ENCODE measurements at regions not wholly inside any gene's neighbourhood (a gene's known extent, or its start where the extent isn't known, plus 50 kb on each side); places are given as distances from the start of the nearest gene placed in this dataset.
"Not testable (repeated sequence)": the region's sequence is repeated elsewhere in the genome, so short reads cannot be mapped to it uniquely, and the experiment has no call there.

DNA sequence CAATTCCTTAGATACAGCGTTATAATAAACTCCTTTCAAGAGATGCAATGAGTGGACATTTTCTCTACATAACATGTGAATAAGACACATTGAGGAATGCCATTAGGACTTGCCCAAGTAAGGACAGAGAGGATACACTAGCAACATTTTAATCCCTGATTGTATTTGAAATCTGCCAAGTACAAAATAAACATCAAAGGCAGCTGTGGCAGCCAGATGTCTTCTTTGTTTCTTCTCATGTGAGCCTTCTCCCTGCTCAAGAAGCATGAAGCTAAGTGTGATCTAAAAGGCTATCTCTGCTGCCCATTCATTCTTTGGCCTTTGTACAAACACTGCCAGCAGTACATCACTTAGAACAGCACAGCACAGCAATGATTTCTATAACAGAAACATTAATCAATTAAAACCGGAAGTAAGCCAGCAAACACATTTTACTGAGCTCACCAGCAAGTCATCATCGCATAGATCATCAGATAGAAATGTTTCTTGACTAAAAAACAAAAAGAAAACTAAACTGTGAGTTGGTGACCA, 364.0 kb downstream of the CNTN6 start:
- DNase-seq, result no peak

DNA sequence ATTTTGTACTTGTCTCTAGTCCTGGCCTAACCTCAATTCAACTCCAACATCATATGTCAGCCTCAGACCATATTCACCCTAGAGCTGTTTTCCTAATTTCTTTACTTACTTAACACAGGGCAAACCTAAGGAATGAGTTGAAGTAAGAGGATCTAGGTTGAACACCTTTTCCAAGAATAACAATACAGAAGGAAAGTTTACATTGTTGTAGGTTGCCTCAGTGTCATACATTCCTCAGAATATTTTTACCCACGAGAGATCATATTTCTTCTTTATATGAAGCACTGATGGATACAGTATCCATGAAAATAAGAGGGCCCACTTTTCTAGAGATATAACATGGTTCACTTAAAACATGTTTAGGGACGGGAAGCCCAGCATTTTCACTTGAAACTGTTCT, 369.5 kb downstream of the CNTN6 start:
- DNase-seq, result no peak

DNA sequence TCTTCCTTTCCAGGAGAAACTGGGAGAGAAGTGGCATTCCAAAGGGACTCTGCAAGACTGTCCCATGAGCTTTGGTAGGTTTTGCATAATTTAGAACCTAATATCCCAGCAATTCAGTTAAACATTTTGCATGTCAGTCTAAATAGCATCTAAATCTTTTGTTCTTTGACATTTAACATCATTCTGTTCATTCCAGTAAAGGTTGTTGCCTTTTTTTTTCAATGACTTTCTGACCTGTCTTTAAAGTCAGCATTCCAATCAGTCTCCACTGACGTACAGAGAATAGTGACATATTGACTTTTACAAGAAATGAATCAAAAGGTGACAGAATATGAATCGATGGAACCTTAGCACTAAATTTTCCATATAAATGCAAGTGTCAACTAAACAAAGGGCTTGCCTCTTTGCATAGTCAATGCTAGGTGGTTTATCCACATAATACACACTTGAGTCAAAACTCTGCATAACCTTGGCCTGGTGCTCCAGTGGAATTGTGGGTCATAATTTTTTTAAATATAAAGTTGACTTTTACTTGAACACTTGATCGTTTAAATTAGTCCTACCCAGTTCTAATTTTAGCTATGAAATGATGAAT, 370.1 kb downstream of the CNTN6 start:
- no peak for DNase-seq

DNA sequence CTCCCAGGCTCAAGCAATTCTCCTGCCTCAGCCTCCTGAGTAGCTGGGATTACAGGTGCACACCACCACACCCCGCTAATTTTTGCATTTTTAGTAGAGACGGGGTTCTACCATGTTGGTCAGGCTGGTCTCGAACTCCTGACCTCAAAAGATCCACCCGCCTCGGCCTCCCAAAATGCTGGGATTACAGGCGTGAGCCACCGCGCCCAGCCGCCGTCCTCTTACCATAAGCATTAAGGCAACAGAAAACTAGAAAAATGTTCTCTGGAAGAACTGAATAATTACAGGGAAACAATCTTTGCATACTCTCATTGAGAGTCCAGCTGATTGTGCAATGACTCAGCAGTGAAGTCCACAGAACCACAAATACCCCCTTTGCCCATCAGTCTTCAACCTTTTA, 372.3 kb downstream of the CNTN6 start:
- not testable (repeated sequence) for DNase-seq

DNA sequence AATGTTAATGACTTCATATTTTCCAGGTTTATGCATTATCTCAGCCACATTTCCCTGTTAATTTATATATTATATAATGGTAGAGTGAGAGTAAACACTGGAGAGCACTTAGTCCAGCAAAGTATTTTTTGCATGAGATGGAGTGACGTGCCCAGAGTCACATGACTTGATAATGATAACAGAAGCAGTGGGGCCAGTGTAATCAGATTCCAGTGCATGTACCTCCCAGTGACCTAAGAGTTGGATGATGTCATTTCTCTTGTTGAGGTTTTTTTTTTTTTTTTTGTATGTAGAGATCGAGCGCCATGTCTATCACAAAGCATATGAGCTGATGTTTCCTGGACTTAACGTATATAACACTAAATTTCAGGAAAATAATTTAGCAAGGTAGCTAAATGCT, 375.3 kb downstream of the CNTN6 start:
- DNase-seq, result no peak

DNA sequence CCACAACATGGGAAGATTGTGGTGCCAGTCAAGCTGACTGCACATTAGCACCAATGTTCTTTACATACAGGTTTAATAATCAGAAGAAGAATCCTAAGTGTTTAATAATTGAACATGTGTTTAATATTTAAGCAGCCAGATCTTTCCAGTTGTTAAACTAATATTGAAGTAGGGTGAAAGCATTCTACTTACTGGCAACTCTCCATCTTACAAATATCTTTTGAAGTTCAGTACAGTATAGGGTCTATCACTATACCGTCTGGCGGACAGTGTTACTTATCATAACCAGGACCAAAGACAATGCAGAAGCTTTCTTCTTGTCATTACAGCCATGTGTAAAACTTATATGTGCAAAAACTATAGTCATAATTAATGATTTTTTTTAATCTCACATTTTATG, 376.4 kb downstream of the CNTN6 start:
- no peak for DNase-seq

DNA sequence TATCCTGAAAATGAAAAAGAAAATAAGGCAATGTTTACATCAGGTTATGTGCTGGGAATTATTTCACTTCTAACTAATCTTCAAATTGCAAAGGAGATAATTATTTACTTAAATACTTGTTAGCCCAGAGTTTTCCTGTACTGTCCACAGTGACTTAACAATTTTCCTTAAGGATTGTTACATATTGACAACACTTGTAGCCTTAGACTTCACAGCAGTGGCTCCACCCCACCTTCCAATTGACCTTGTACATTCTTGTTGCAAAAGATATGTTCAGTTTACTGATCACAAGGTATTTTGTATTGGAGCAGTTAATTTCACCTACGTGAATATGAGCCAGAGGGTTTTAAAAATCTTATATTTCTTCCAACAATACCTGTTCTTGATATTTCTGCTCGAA, 376.9 kb downstream of the CNTN6 start:
- no peak for DNase-seq

DNA sequence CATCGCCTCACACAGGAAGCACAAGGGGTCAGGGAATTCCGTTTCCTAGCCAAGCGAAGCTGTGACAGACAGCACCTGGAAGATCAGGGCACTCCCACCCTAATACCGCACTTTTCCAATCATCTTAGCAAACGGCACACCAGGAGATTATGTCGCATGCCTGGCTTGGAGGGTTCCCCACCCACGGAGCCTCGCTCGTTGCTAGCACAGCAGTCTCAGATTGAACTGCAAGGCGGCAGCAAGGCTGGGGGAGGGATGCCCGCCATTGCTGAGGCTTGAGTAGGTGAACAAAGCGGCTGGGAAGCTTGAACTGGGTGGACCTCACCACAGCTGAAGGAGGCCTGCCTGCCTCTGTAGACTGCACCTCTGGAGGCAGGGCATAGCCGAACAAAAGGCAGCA, 384.8 kb downstream of the CNTN6 start:
- DNase-seq, result no peak

DNA sequence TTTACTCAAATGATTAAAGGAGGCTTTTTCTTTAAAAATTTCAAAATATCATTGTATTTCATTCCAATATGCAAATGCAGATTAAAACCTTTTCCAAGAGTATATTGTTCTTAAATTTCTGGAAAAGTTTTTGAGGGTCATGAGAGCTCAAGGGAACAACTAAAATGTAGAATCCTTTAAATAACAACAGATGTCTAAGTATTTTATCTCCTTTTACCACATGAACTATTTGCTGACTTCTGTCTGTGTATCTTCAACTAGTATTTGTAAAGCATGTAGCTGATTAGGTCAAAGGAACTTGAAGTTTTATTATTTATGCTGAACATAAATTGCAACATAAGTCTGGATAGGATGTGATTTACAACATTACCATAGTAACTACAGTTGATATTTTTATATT, 402.6 kb downstream of the CNTN6 start:
- DNase-seq, result peak; percentile 22

DNA sequence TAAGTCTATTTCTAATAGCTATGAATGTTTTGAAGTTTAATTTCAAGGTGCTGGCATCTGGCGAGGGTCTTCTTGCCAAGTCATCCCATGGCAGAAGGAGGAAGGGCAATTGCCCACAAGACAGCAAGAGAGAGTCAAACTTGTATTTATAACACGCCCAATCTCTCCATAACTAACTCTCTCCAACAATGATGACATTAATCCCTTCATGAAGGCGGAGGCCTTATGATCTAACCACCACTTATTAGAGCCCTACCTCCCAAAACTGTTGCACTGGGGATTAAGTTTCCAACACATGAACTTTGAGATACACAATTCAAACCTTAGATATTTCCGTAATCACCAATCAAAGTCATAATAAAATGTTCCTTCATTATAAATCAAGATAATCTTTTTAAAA, 406.9 kb downstream of the CNTN6 start:
- DNase-seq, result no peak

DNA sequence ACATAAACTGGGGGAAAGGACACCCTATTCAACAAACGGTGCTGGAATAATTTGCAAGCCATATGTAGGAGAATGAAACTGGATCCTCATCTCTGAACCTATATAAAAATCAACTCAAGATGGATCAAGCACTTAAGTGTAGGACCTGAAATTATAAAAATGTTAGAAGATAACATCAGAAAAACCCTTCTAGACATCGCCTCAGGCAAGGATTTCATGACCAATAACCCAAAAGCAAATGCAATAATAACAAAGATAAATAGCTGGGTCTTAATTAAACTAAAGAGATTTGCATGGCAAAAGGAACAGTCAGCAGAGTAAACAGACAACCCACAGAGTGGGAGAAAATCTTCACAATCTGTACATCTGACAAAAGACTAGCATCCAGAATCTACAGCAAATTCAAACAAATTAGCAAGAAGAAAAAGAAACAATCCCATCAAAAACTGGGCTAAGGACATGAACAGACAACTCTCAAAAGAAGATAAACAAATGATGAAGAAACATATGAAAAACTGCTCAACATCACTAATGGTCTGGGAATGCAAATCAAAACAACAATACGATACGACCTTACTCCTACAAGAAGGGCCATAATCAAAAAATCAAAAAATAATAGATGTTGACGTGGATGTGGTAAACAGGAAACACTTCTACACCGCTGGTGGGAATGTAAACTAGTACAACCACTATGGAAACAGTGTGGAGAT, 408.7 kb downstream of the CNTN6 start:
- DNase-seq, result no peak

DNA sequence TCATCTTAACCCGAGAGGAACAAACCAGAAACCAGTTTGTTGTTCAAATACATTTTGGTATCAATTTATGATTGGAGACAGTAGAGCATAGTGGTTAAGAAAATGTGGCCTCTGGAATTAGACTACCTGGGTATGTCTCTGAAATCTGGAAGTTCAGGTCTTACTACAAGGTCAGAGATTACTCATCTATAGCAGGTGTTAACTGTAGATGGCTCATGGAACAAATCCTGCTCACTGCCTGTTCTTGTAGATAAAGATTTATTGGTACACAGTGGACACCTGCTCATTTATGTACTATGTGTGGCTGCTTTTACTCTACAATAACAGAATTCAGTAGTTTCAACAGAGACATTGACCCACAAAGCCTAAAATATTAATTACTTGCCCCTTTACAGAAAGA, 413.3 kb downstream of the CNTN6 start:
- DNase-seq, result no peak

DNA sequence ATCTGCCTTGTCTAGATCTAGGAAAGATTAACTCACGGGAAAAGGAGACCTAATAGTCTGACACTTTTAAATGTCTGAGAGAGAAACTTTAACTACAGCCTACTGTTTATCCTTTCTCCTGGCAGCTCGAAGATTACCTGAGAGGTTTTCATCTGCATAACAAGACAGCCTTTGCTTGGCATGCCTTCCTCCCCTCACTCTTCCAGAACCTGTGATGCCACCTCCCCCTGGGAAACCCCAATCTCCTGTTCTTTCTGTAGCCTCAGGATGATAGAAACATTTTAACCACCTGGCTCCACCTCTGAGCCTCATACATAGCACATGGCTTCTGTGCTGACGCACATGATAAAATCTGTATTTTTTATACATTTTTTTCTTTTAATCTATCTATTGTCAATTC, 420.8 kb downstream of the CNTN6 start:
- DNase-seq, result no peak

DNA sequence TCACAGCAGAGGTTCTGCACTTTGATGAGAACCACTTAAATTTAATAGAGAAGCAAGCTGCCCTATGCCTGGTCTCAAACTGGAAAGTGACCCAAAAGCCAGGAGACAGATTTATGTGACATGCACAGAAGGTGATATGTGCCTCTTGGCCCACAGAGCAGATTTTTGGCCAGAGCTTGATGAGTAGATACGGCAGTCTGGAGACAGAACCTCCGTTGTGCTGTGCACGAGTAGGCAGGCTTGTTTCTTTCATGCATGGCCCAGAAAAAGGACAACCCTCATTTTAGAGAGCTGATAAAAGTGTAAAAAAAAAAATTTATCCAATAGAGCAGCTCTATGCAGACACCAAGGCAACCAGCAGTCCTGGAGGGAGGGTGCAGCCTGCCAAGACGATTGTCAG, 423.1 kb downstream of the CNTN6 start:
- DNase-seq, result no peak

DNA sequence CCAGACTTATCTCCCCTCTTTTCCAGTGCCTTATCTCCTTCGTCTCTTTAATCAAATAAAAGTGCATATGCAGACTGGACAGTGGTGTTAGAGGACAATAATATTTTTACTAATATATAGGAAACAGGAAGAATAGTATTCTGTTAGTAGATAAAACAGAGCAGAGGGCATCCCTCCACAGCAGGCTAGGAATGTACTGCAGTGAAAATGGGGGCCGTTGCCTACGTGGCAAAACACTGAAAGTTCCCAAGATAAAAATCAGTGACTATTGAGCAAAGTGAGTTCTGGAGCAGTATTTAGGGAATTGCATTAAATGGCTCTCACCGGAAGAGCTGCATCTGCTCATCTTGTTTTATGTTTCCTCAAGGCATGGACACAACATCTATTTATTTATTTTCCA, 435.0 kb downstream of the CNTN6 start:
- DNase-seq, result no peak

DNA sequence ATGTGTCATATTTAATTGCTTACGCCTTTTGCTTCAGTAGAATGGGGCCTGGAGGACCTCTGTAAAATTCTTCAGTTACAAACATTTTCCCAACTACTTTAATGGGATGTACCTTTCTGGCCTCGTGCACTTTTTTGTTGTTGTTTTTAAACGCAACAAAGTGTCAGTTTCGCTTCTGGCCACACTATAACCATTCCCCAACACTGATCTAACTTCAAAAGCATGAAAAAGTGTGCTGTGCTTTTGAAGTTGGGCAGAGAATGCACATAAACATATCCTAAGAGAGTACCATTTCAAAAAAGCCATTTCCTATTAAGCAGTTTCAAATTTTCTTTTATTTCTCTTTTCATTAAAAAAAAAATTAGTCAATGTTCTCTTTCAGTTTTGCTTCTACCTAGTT, 435.8 kb downstream of the CNTN6 start:
- DNase-seq, result no peak

DNA sequence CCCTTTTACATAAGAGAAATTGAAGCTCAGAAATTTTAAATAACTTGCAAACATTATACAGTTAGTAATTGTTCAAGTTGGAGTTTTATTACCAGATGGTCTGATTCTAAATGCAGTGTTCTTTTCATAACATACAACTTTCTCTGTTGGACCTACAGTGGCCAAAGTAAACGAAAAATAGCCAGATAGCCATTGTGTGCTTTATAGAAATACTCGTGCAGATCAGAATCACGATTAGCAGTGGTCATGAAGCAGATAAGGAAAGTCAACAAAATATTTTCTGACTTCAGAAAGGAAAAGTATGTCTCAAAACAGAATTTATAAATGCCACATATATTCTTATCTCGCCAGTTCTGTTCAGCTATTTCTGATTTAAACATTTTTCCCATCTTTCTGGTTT, 436.9 kb downstream of the CNTN6 start:
- no peak for DNase-seq

DNA sequence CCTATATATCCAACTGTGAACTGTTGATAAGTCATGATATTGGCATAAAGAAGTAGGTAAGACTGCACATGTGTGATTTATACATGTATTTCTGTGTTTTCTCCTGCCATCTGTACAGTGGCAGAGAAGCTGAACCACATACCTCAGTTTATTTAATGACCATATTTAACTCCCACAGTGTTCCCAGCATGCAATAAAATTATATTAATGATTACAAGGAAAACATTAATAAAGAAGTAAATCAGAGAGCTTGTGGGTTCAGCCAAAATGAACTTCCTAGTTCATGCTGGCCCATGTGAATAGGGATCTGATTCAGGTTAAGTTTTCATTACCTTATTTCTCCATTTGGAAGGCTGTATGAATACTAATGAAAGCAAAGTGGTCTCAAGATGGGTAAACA, 439.2 kb downstream of the CNTN6 start:
- no peak for DNase-seq

DNA sequence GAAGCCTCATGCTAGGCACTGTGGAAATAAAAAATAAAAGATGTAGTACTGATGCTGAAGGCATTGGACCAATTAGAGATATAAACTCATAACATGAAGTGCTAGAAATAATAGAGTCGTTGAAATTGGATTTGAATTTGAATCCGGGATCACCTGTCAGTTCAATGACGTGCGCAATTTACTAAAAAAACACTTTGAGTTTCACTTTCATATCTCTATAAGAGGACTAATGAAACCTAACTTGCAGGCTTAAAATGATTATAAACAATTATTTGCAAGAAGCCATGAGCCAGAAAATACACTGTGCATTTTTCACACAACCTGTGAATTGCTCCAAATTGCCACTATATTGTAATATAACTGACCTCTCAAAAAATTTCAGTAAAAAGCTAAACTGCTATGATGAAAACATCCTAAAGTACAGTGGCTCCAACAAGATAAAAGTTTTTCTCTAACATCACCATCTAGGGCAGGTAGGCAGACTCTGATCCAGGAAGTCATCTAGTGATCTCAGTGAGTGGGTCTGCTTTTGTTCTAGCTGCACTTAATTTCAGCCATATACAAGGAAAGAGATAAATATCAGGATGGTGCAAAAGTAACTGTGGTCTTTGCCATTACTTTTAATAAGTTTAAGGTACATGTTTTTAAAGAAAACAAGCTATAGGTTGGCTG, 440.2 kb downstream of the CNTN6 start:
- no peak for DNase-seq

DNA sequence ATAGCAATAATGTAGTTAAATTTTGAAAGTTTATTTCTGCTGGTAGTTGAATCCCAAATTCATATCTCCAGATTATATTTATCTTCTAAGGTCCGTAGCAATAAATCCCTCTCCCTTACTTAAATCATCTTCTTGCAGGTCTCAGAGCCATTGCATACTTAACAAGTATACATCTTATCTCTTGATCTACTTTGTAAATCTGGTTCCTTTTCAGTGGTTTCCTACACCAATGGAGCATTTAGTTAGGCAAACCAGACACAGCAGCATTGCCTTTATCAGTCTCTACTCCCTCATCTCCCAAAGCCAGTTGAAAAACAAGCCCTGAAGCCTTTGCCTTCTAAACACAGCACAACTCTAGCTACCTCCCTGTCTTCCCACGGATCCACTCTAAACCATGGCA, 440.9 kb downstream of the CNTN6 start:
- DNase-seq, result no peak

DNA sequence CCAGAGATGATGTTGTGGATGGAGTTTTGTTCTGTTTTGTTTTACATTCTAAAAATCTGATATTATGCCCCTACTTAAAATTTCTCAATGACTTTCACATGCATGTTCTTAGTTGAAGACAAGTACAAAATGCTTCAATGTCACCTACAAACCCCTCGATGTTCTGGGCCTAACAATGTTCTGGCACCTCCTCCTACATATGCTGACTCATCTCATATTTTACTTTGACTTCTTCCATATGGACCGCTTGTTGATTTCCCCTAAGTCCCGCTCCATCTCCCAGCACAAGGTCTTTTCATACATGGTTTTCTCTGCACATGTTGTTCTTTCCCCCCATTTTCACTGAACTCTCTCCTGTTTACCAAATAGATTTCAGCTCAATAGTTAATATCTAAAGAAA, 441.4 kb downstream of the CNTN6 start:
- DNase-seq, result no peak

DNA sequence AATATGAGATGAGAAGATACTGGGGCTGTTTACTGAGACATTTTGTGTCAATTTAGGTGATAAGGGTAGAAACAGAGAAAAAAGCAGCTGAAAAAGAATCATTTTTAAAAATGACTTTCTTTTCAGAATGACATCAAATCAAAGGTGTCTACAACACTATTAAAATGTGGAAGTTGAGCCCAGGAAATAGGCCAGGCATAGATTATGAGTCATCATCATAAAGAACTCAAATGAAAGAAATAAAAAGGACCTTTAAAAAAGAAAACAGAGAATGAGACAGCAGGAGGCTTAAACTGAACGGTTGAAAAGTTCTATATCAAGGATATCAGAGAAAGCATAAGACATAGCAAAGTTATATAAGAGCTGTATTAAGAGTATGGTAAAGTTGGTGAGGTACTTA, 442.5 kb downstream of the CNTN6 start:
- DNase-seq, result no peak

DNA sequence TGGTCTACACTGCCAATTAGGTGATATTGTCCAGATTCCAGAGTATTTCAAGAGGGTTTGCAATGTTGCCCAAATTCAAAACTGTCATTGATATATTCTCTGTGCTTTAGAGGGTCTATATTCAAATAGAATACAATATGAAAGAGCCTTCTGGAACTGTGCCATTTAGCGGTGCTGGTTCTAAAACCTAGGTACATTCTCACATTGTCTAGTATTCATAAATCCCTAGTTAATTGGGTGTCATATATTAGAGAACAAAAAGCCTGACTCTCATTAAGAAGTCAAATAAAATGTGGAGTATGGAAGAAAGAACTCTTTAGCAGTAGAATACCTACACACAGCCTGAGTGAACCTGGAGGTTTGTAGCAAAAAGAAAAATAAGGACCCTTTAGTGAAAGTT, 447.9 kb downstream of the CNTN6 start:
- no peak for DNase-seq

DNA sequence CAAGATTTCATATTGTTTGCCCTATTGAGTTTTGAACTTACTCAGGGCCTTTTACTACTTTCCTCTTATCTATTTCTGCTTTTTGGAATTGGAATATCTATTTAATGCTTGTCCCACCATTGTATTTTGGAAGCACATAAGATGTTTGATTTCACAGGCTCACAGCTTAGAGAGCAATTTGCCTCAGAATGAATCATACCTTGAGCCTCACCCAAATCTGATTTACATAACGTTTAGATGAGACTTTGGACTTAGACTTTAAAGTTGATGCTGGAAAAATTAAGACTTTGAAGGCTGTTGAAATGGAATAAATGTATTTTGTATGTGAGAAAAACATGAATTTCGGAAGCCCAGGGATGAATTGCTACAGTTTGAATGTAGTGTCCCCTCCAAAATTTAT, 458.9 kb downstream of the CNTN6 start:
- DNase-seq, result no peak

Measured in skin of body (tissue), 1 donor.